MG63 (cell line): ENCODE measurements at regions not wholly inside any gene's neighbourhood (a gene's known extent, or its start where the extent isn't known, plus 50 kb on each side); places are given as distances from the start of the nearest gene placed in this dataset.

Experiments
- DNase-seq: peaks from one replicate; pipeline ENCODE4 v3.0.0-alpha.2; 2020
- H3K27me3 ChIP-seq: fragments of 250-450 bp; sonication (Bioruptor Pico); 2 replicates; pipeline ENCODE4 v1.5.1; 2020; ENCODE audit warnings: mild to moderate bottlenecking, moderate library complexity
- H3K36me3 ChIP-seq: fragments of 250-450 bp; sonication (Bioruptor Pico); 2 replicates; pipeline ENCODE4 v1.5.1; 2020; ENCODE audit warnings: mild to moderate bottlenecking, moderate library complexity
- H3K4me3 ChIP-seq: fragments of 250-450 bp; sonication (Bioruptor Pico); 2 replicates; pipeline ENCODE4 v1.5.1; 2020; ENCODE audit warnings: mild to moderate bottlenecking, moderate library complexity
- H3K9me3 ChIP-seq: fragments of 250-450 bp; sonication (Bioruptor Pico); 2 replicates; pipeline ENCODE4 v1.5.1; 2020; ENCODE audit warnings: mild to moderate bottlenecking, moderate library complexity

- H3K4me3 ChIP-seq, result no peak overlapping the region
- no peak for DNase-seq
- H3K36me3 ChIP-seq, result no peaks in the 10 kb centered on the region
- H3K9me3 ChIP-seq, result no peaks in the 10 kb centered on the region
- no peaks in the 10 kb centered on the region; the same call in 1 of the 2 replicates for H3K27me3 ChIP-seq
These were observed 106.1 kb upstream of the AKIRIN2 start for GRCh38 chr6:87808005-87808757.

- Histone ChIP-seq H3K9me3 (no peaks in the 10 kb centered on the region), H3K36me3 (no peaks in the 10 kb centered on the region), H3K27me3 (no peaks in the 10 kb centered on the region; the same call in 1 of the 2 replicates), H3K4me3 (no peak overlapping the region)
- no peak for DNase-seq
These were observed 105.4 kb upstream of the AKIRIN2 start for GRCh38 chr6:87807475-87807874.

- no peak for DNase-seq
- Histone ChIP-seq H3K36me3 (no peaks in the 10 kb centered on the region), H3K27me3 (no peaks in the 10 kb centered on the region; the same call in 1 of the 2 replicates), H3K9me3 (no peaks in the 10 kb centered on the region), H3K4me3 (no peak overlapping the region)
These were observed 104.6 kb upstream of the AKIRIN2 start for GRCh38 chr6:87806635-87807034.

GRCh38 chr6:87806099-87806498 lies 104.1 kb upstream of the AKIRIN2 start:
- H3K4me3 ChIP-seq, result no peak overlapping the region
- DNase-seq, result no peak
- H3K36me3 ChIP-seq, result no peaks in the 10 kb centered on the region
- H3K9me3 ChIP-seq, result no peaks in the 10 kb centered on the region
- H3K27me3 ChIP-seq, result no peaks in the 10 kb centered on the region; the same call in 1 of the 2 replicates

- H3K4me3 ChIP-seq, result no peak overlapping the region
- DNase-seq, result no peak
- no peaks in the 10 kb centered on the region for H3K9me3 ChIP-seq
- H3K27me3 ChIP-seq, result no peaks in the 10 kb centered on the region
- no peaks in the 10 kb centered on the region for H3K36me3 ChIP-seq
These were observed 101.8 kb upstream of the AKIRIN2 start for GRCh38 chr6:87803791-87804190.

- H3K36me3 ChIP-seq, result no peaks in the 10 kb centered on the region
- H3K9me3 ChIP-seq, result no peaks in the 10 kb centered on the region
- no peaks in the 10 kb centered on the region for H3K27me3 ChIP-seq
- H3K4me3 ChIP-seq, result no peak overlapping the region
- no peak for DNase-seq
These were observed 97.6 kb upstream of the AKIRIN2 start for GRCh38 chr6:87799651-87800050.

GRCh38 chr6:87798393-87799278 lies 96.6 kb upstream of the AKIRIN2 start:
- no peak overlapping the region for H3K4me3 ChIP-seq
- H3K36me3 ChIP-seq, result no peaks in the 10 kb centered on the region
- no peaks in the 10 kb centered on the region for H3K27me3 ChIP-seq
- no peaks in the 10 kb centered on the region for H3K9me3 ChIP-seq
- DNase-seq, result no peak

- H3K36me3 ChIP-seq, result no peaks in the 10 kb centered on the region
- H3K27me3 ChIP-seq, result no peaks in the 10 kb centered on the region
- no peak overlapping the region for H3K4me3 ChIP-seq
- DNase-seq, result no peak
- no peaks in the 10 kb centered on the region for H3K9me3 ChIP-seq
These were observed 93.2 kb upstream of the AKIRIN2 start for GRCh38 chr6:87794922-87795885.

GRCh38 chr6:87793315-87793714 lies 91.3 kb upstream of the AKIRIN2 start:
- no peak overlapping the region for H3K4me3 ChIP-seq
- H3K27me3 ChIP-seq, result no peaks in the 10 kb centered on the region
- no peaks in the 10 kb centered on the region for H3K36me3 ChIP-seq
- no peak for DNase-seq
- H3K9me3 ChIP-seq, result no peaks in the 10 kb centered on the region

GRCh38 chr6:87791982-87792381 lies 89.9 kb upstream of the AKIRIN2 start:
- Histone ChIP-seq H3K36me3 (no peaks in the 10 kb centered on the region), H3K27me3 (no peaks in the 10 kb centered on the region), H3K9me3 (no peaks in the 10 kb centered on the region), H3K4me3 (no peak overlapping the region)
- no peak for DNase-seq

GRCh38 chr6:87791485-87791884 lies 89.5 kb upstream of the AKIRIN2 start:
- H3K36me3 ChIP-seq, result no peaks in the 10 kb centered on the region
- H3K9me3 ChIP-seq, result no peaks in the 10 kb centered on the region
- no peak for DNase-seq
- no peak overlapping the region for H3K4me3 ChIP-seq
- no peaks in the 10 kb centered on the region for H3K27me3 ChIP-seq

- H3K4me3 ChIP-seq, result no peak overlapping the region
- DNase-seq, result no peak
- no peaks in the 10 kb centered on the region for H3K27me3 ChIP-seq
- no peaks in the 10 kb centered on the region for H3K9me3 ChIP-seq
- no peaks in the 10 kb centered on the region for H3K36me3 ChIP-seq
These were observed 89.0 kb upstream of the AKIRIN2 start for GRCh38 chr6:87791029-87791428.

- H3K4me3 ChIP-seq, result no peak overlapping the region
- DNase-seq, result no peak
- no peaks in the 10 kb centered on the region for H3K27me3 ChIP-seq
- H3K9me3 ChIP-seq, result no peaks in the 10 kb centered on the region
- no peaks in the 10 kb centered on the region for H3K36me3 ChIP-seq
These were observed 87.9 kb upstream of the AKIRIN2 start for GRCh38 chr6:87789900-87790290.

GRCh38 chr6:87789198-87789899 lies 87.3 kb upstream of the AKIRIN2 start:
- peak; percentile 48 for DNase-seq
- no peak overlapping the region for H3K4me3 ChIP-seq

GRCh38 chr6:87788141-87788540 lies 86.1 kb upstream of the AKIRIN2 start:
- no peaks in the 10 kb centered on the region for H3K27me3 ChIP-seq
- no peaks in the 10 kb centered on the region for H3K36me3 ChIP-seq
- no peak overlapping the region for H3K4me3 ChIP-seq
- no peaks in the 10 kb centered on the region for H3K9me3 ChIP-seq
- no peak for DNase-seq

More at GRCh38 chr6:87789198-87789899, 87.3 kb upstream of the AKIRIN2 start:
- H3K36me3 ChIP-seq, result no peaks in the 10 kb centered on the region
- no peaks in the 10 kb centered on the region for H3K27me3 ChIP-seq
- no peaks in the 10 kb centered on the region for H3K9me3 ChIP-seq

- Histone ChIP-seq H3K27me3 (no peaks in the 10 kb centered on the region), H3K4me3 (no peak overlapping the region), H3K36me3 (no peaks in the 10 kb centered on the region), H3K9me3 (no peaks in the 10 kb centered on the region)
- DNase-seq, result no peak
These were observed 83.3 kb upstream of the AKIRIN2 start for GRCh38 chr6:87785229-87785862.
